ENCODE measurements at regions not wholly inside any gene's neighbourhood (a gene's known extent, or its start where the extent isn't known, plus 50 kb on each side); places are given as distances from the start of the nearest gene placed in this dataset.

DNA sequence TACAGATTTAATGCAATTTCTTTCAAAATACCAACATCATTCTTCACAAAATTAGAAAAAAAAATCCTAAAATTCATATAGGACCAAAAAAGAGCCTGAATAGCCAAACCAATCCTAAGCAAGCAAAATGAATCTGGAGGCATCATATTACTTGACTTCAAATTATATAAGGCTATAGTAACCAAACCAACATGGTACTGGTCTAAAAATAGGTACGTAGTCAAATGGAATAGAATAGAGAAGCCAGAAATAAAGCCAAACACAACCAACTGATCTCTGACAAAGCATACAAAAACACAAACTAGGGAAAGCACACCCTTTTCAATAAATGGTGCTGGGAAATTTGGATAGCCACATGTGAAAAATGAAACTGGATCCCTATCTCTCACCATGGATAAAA, 112.3 kb upstream of the TSPAN2 start:
- no peaks in the 10 kb centered on the region for H3K79me2 ChIP-seq (ENCODE audit: control insufficient read depth, insufficient read depth, low read length)
- H3K27me3 ChIP-seq (ENCODE audit: control insufficient read depth, insufficient read depth, low read length): no peaks in the 10 kb centered on the region
- no peak overlapping the region for H3K4me3 ChIP-seq (replicated peaks in 1 of 4; ENCODE audit: control extremely low read depth in 1 of 4, insufficient read depth in 1 of 4, low read depth in 3 of 4, low read length in 4 of 4)

DNA sequence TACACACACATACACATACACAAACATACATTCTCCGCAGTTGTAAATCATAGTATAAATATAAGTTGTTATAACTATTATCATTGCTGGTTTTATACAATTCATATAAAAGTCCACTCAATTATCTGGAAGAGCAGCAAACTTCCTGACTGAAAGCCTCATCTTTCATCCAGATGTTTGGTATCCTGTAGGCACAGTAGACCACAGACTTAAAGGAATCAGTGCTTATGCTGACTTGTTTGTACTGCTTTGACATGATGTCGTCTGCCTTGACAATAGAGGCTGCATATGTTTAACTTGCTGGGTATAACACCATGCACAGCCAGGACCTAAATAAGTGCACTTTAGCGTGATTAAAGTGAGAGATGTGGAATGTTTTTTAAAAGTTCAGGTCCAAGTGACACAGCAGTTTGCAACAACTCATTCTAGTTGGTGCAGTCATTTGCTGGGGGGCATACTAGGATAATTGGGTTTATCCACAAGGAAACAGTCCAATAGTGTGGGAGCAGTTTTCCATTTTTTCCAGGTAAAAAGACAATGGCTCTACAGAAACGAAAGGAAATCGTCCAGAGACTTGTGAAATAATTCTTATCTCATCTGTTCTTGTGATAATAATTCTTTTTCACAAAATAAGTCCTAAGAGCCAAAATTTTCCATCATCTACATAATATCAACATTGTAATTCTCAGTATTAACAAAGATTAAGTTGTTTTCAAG, 110.3 kb upstream of the TSPAN2 start:
- DNase-seq (ENCODE audit: low read depth in 2 of 2): no peak
- Histone ChIP-seq H3K27ac (ENCODE audit: insufficient read depth, low read length) (no peak overlapping the region), H3K4me2 (ENCODE audit: extremely low read depth, insufficient read depth, low read length) (no peak overlapping the region), H3K9me3 (ENCODE audit: control insufficient read depth, insufficient read depth, low read depth, low read length) (no peaks in the 10 kb centered on the region), H3K4me1 (ENCODE audit: control insufficient read depth, extremely low read depth, insufficient read depth, low read length) (no peaks in the 10 kb centered on the region), H3K9ac (ENCODE audit: insufficient read depth, low read length) (no peak overlapping the region), H2AFZ (ENCODE audit: low read length) (no peak overlapping the region), H3K4me3 (replicated peaks in 1 of 4; ENCODE audit: control extremely low read depth in 1 of 4, insufficient read depth in 1 of 4, low read depth in 3 of 4, low read length in 4 of 4) (no peak overlapping the region), H4K20me1 (ENCODE audit: control insufficient read depth, extremely low read depth, insufficient read depth, low read length) (no peaks in the 10 kb centered on the region), H3K27me3 (ENCODE audit: control insufficient read depth, insufficient read depth, low read length) (no peaks in the 10 kb centered on the region), H3K79me2 (ENCODE audit: control insufficient read depth, insufficient read depth, low read length) (no peaks in the 10 kb centered on the region), H3K36me3 (ENCODE audit: control insufficient read depth, insufficient read depth, low read length) (no peaks in the 10 kb centered on the region)
- no peak for TF ChIP-seq EZH2 (IDR thresholded peaks at IDR 0.05; ENCODE audit: low read length, missing control alignments)
- TF ChIP-seq, protein P1, sequence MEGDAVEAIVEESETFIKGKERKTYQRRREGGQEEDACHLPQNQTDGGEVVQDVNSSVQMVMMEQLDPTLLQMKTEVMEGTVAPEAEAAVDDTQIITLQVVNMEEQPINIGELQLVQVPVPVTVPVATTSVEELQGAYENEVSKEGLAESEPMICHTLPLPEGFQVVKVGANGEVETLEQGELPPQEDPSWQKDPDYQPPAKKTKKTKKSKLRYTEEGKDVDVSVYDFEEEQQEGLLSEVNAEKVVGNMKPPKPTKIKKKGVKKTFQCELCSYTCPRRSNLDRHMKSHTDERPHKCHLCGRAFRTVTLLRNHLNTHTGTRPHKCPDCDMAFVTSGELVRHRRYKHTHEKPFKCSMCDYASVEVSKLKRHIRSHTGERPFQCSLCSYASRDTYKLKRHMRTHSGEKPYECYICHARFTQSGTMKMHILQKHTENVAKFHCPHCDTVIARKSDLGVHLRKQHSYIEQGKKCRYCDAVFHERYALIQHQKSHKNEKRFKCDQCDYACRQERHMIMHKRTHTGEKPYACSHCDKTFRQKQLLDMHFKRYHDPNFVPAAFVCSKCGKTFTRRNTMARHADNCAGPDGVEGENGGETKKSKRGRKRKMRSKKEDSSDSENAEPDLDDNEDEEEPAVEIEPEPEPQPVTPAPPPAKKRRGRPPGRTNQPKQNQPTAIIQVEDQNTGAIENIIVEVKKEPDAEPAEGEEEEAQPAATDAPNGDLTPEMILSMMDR (conservative IDR thresholded peaks at IDR 0.05 in 1 of 2, IDR thresholded peaks at IDR 0.05 in 1 of 2; ENCODE audit: low read depth in 1 of 2, low read length in 2 of 2): no peak

More for the DNA sequence above, 112.3 kb upstream of the TSPAN2 start:
- Histone ChIP-seq H3K4me1 (ENCODE audit: control insufficient read depth, extremely low read depth, insufficient read depth, low read length) (no peaks in the 10 kb centered on the region), H2AFZ (ENCODE audit: low read length) (no peak overlapping the region), H4K20me1 (ENCODE audit: control insufficient read depth, extremely low read depth, insufficient read depth, low read length) (no peaks in the 10 kb centered on the region), H3K9me3 (ENCODE audit: control insufficient read depth, insufficient read depth, low read depth, low read length) (no peaks in the 10 kb centered on the region), H3K4me2 (ENCODE audit: extremely low read depth, insufficient read depth, low read length) (no peak overlapping the region), H3K9ac (ENCODE audit: insufficient read depth, low read length) (no peak overlapping the region), H3K27ac (ENCODE audit: insufficient read depth, low read length) (no peak overlapping the region), H3K36me3 (ENCODE audit: control insufficient read depth, insufficient read depth, low read length) (no peaks in the 10 kb centered on the region)
- no peak for DNase-seq (ENCODE audit: low read depth in 2 of 2)
- no peak for TF ChIP-seq EZH2 (IDR thresholded peaks at IDR 0.05; ENCODE audit: low read length, missing control alignments)
- TF ChIP-seq, protein P1 (conservative IDR thresholded peaks at IDR 0.05 in 1 of 2, IDR thresholded peaks at IDR 0.05 in 1 of 2; ENCODE audit: low read depth in 1 of 2, low read length in 2 of 2): no peak

DNA sequence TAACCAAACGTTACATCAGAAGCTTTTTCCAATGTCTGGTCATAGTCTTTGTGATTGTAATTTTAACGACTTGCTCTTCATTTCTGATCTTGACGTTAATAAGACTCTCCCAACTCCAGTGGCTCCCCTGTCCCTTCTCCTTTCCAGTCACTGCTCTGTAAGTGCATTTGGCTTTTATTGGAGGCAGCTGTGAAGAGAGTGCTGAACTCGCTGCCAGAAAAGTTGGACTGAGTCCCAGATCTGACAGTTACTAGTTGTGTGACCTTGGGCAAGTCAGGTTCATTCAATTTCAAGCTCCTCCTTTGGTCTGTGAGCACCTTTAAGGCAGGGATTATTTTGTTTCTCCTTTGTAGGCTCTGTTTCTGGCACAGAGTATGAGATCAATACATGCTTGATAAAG, 109.6 kb upstream of the TSPAN2 start:
- Histone ChIP-seq H3K4me3 (replicated peaks in 1 of 4; ENCODE audit: control extremely low read depth in 1 of 4, insufficient read depth in 1 of 4, low read depth in 3 of 4, low read length in 4 of 4) (no peak overlapping the region), H3K9ac (ENCODE audit: insufficient read depth, low read length) (no peak overlapping the region), H4K20me1 (ENCODE audit: control insufficient read depth, extremely low read depth, insufficient read depth, low read length) (no peaks in the 10 kb centered on the region), H3K79me2 (ENCODE audit: control insufficient read depth, insufficient read depth, low read length) (no peaks in the 10 kb centered on the region), H3K4me2 (ENCODE audit: extremely low read depth, insufficient read depth, low read length) (no peak overlapping the region), H3K9me3 (ENCODE audit: control insufficient read depth, insufficient read depth, low read depth, low read length) (no peaks in the 10 kb centered on the region), H3K27ac (ENCODE audit: insufficient read depth, low read length) (no peak overlapping the region), H2AFZ (ENCODE audit: low read length) (no peak overlapping the region), H3K36me3 (ENCODE audit: control insufficient read depth, insufficient read depth, low read length) (no peaks in the 10 kb centered on the region), H3K4me1 (ENCODE audit: control insufficient read depth, extremely low read depth, insufficient read depth, low read length) (no peaks in the 10 kb centered on the region), H3K27me3 (ENCODE audit: control insufficient read depth, insufficient read depth, low read length) (no peaks in the 10 kb centered on the region)
- TF ChIP-seq, protein P1 (conservative IDR thresholded peaks at IDR 0.05 in 1 of 2, IDR thresholded peaks at IDR 0.05 in 1 of 2; ENCODE audit: low read depth in 1 of 2, low read length in 2 of 2): no peak
- TF ChIP-seq EZH2 (IDR thresholded peaks at IDR 0.05; ENCODE audit: low read length, missing control alignments): no peak
- DNase-seq (ENCODE audit: low read depth in 2 of 2): peak; percentile 47 to 64

All from fibroblast of lung (primary cell).